KBM-7 (cell line): ENCODE measurements at regions not wholly inside any gene's neighbourhood (a gene's known extent, or its start where the extent isn't known, plus 50 kb on each side); places are given as distances from the start of the nearest gene placed in this dataset.

Source experiments
- DNase-seq: peaks from one replicate; pipeline ENCODE4 v3.0.0-alpha.2; 2015
- in situ Hi-C: fragments of 300-500 bp; cut with MboI; formaldehyde crosslinking; loops from 2 replicates; pipeline ENCODE4 v1.14.3; 2020; ENCODE audit warnings: low sequenced_read_pairs, low pct_unique_long_range_greater_than_20kb, mixed read lengths

DNA sequence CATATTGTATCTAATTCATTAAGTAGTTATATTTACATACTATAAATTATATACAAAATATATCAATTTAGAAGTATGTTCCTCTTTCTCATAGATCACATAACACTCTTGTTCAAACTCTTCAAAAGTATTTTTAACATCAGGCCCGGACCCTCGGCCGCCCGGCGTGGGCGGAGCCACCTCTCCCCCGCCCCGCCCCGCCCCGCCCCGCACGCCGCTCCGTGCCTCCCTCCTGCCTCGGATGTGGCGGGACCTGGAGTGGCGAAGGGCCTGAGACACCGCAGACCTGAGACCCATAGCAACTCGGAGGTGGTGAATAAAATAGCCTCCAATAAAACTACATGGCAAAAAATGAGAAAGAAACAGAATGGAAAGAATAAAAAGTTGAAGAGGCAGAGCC, 105.9 kb upstream of the BDNF start:
- DNase-seq: no peak
- in situ Hi-C loops: no loop called here

DNA sequence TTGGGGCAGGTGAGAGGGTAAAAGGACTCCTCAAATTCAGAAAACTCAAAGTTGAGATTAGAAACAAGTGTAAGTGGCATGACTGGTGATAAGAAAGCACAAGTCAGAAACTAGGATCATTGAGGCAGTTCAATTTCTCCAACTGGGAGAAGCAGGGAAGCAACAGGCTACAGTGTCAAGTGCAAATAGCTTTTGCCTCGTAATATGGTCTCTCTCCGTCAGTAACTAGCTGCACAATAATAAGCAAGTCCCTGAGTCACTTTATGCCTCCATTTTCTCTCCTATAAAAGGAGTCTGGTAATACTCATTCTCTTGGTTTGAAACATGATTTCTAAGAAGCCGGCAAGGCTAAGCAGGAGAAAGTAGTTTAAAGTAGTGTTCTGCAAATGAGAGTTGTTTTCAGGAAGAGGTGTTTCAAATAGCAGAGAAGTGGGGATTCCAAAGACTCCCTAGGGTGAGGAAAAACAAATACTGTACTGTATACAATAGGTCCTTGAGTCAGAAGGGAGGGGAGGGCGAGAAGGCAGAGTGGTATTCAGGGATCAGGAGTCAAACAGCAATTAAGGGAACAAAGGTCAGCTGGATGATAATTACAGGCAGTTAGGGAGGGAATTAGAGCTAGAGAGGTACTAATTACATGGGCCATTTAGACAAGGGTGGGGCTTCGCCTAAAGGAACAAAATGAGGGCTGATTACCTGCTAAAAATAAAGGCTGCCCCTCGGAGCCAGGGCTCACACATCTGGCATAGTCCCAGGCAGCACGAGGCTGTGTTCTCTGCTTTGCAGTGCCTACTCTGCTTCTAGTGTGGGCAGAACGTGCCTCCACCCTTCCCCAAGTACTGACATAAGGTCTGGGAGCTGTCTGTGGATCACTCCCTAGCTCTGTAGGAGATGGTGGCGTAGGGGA, 96.0 kb upstream of the BDNF start:
- DNase-seq: no peak
- in situ Hi-C loops: no loop called here

- in situ Hi-C loops: no loop called here
- DNase-seq: no peak
Measured at GRCh38 chr11:27786864-27787263, 86.6 kb upstream of the BDNF start.

DNA sequence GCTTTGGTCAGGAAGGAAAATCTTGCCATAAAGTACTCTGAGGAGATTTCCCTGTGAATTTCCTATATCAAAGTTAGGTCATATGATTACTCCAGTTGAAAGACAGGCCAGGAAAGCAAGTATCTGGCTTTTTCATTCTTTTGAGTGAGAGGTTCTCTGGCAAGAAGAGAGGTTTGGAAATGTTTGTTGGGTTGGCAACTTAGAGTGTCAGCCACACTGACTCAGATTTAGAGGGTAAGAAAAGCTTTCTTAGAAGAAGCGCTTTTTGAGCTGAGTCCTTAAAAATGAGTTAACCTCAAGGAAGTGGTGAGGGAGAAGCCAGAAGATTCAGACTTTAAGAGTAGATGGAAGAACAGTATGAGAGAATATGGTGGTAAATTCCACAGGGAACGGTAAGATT, 86.1 kb upstream of the BDNF start:
- in situ Hi-C loops: no loop called here
- no peak for DNase-seq

DNA sequence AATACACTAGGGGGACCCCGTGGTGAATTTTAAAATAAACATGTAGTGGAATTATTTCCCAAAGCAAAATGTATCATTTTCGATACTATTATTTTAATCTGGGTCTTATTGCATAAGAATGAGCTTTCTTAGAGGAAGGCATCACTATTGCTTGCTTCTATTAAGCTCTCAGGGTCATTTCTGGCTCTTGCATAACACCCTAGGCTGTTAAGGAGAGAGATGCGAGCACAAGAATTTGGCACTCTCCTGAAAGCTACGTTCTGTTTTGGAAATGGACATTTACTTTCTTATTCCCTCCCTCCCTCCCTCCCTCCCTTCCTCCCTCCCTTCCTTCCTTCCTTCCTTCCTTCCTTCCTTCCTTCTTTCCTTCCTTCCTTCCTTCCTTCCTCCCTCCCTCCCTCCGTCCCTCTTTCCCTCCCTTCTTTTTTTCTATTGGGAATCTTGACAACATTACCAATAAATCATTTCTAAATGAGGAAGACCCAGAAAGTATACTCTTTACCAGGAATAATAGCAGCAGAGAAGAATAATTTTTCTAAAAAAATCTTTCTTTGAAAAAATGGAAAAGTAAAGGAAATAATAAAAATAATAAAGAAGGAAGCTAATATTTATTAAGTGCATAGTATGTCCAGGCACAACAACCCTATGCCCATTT, 83.6 kb upstream of the BDNF start:
- DNase-seq: no peak
- in situ Hi-C loops: no loop called here

GRCh38 chr11:27777033-27777432, 76.8 kb upstream of the BDNF start:
- no peak for DNase-seq
- in situ Hi-C loops: no loop called here

DNA sequence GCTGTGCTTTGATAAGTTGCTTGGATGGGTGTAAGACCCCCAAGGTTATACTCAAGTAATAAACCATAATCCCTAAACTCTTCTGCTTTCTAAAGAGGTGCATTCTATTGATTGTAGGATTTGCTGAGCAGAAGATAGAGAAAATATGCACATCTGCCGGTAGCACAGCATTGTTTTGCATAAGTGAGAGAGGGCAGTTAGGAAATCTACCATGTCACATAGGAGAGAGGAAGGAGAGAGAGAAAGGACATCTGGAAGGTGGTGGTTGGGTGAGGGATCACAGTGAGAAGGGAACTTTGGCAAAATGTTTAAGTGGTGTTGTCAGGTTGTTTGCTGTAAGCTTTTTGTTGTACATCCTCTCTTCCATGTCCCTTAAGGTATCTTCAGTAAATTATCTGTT, 73.6 kb upstream of the BDNF start:
- in situ Hi-C loops: no loop called here
- DNase-seq: no peak

GRCh38 chr11:27771516-27771915, 71.3 kb upstream of the BDNF start:
- DNase-seq: no peak
- in situ Hi-C loops: no loop called here

GRCh38 chr11:27770576-27770975, 70.3 kb upstream of the BDNF start:
- in situ Hi-C loops: no loop called here
- no peak for DNase-seq

DNA sequence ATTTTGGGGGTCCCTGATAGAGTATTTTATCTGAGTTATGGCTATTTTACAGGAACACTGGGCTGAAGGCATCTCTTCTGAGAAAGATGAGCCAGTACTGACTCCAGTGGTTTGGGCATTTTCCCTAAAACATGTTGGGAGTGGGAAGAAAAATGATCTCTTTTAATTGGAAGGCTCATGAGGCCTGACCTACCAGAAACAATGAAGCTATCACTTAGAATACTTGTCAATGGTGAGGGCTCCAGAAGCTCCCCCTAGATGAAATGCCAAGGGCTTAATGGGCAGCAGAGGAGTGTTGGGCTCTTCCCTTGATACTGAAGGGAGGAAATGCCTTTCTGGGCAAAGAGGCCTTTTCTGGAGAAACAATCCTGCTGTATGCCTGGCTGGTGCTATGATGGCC, 63.5 kb upstream of the BDNF start:
- no peak for DNase-seq
- in situ Hi-C loops: no loop called here

DNA sequence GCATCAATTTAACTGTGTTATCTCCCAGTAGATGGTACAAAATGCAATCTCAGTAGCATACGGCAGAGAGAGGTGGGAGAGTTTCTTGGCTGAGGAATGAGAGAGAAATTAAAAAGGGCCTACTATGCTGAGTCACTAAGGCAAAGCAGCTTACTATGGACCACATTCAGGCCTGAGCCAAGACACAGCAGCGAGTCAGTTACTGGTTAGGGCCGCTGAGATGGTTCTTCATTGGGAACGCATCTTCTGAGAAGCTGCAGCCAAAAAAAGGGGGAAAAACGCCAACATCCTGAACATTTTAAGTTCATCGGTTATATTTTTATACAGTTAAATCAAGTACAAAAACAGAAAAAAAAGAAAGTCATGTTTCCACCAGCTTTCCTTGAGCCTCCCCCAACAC, 61.1 kb upstream of the BDNF start:
- in situ Hi-C loops: no loop called here
- no peak for DNase-seq

DNA sequence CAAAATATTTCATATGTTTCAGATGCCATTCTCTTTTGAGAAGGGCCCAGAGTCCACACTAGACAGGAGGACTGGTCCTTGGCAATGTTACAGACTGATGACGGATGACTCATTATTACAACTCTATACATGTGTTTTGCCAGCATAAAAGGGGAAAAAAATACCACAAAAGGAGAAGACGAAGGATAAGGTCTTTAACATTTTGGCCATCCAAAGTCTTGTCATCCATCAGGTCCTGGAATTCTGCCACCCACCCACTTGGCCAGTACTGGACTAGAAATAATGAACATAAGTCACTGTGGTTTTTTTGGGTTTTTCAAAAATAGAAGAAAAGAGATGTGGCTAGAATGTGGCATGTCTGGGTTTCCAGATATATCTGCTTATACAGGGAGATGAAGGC, 57.7 kb upstream of the BDNF start:
- in situ Hi-C loops: no loop called here
- DNase-seq: no peak

GRCh38 chr11:27754035-27755017, 54.1 kb upstream of the BDNF start:
- no peak for DNase-seq
- in situ Hi-C loops: no loop called here
